ENCODE measurements at regions not wholly inside any gene's neighbourhood (a gene's known extent, or its start where the extent isn't known, plus 50 kb on each side); places are given as distances from the start of the nearest gene placed in this dataset.

GRCh38 chr10:64081947-64082482 lies 560.8 kb downstream of the REEP3 start:
- H3K9me3 Mint-ChIP-seq (ENCODE audit: low read depth, unreplicated experiment) = no peaks in the 10 kb centered on the region
- no peaks in the 10 kb centered on the region for H3K4me1 Mint-ChIP-seq (ENCODE audit: low read depth, unreplicated experiment)
- BruUV-seq (replicated peaks) = no TSS peak
- CTCF ChIA-PET = no interaction called here
- no peaks in the 10 kb centered on the region for H3K36me3 Mint-ChIP-seq (ENCODE audit: insufficient read depth, unreplicated experiment)
- intact Hi-C loops (cut with micrococcal nuclease; ENCODE audit: unreplicated experiment) = no loop called here
- no peak overlapping the region for H3K4me3 Mint-ChIP-seq (ENCODE audit: low read depth, unreplicated experiment)
- H3K27me3 Mint-ChIP-seq (ENCODE audit: unreplicated experiment) = no peaks in the 10 kb centered on the region
- no peak overlapping the region for H3K27ac Mint-ChIP-seq (ENCODE audit: unreplicated experiment)
- DNase-seq = no peak
- TF ChIP-seq CTCF (IDR thresholded peaks at IDR 0.05; ENCODE audit: unreplicated experiment) = no peak

DNA sequence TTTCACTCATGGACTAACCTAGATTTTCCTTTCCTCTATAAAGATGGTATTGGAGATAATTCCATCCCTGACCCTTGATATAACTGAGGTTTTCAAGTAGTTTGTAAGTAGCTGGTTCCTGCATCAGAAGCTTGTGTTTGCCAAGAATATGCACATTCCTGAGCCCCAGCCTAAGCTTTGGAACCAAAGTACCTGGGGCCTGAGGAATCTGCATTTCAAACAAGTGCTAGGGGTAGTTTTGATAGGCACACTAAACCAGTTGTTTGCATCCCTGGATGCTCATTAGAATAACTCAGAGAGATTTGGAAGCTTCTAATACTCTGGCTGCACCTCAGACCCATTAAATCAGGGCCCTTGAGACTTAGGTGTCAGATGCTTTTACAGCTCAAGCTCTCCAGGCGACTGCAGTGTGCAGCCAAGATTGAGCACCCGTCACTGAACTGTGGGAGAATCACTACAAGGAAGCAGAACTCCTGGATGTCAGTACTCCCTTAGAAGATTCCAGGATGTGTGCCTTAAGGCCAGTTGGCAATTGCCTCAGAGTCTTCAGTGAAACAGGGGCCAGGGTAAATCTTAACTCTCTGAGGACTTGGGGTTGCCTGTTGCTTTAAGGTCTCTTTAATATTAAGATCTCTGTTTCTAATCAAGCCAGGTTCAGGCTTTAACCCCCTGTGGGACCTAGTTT lies 565.0 kb downstream of the REEP3 start:
- no peak for TF ChIP-seq CTCF (IDR thresholded peaks at IDR 0.05; ENCODE audit: unreplicated experiment)
- no peaks in the 10 kb centered on the region for H3K4me1 Mint-ChIP-seq (ENCODE audit: low read depth, unreplicated experiment)
- no peak overlapping the region for H3K27ac Mint-ChIP-seq (ENCODE audit: unreplicated experiment)
- BruUV-seq (replicated peaks) = no TSS peak
- CTCF ChIA-PET = no interaction called here
- DNase-seq = no peak
- H3K36me3 Mint-ChIP-seq (ENCODE audit: insufficient read depth, unreplicated experiment) = no peaks in the 10 kb centered on the region
- H3K27me3 Mint-ChIP-seq (ENCODE audit: unreplicated experiment) = no peaks in the 10 kb centered on the region
- no peaks in the 10 kb centered on the region for H3K9me3 Mint-ChIP-seq (ENCODE audit: low read depth, unreplicated experiment)
- H3K4me3 Mint-ChIP-seq (ENCODE audit: low read depth, unreplicated experiment) = no peak overlapping the region
- intact Hi-C loops (cut with micrococcal nuclease; ENCODE audit: unreplicated experiment) = no loop called here

DNA sequence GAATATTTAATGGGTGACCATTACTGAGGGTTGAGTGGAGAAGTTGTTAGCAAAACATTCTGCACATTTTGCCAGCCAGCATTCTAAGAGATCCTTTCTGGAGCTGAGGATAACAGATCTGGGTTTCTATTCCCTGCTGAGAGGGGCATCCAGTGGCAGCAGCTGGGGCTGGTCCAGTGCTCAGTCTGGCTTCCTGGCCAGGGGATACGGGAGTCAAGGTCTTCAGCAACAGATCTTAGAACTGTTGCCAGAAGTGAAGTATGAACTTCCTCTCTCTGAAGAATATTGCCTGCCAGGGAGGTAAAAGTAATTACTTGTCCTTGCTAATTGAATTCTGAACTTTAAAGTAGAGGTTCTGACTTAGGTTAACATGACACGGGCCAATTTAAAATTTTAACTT lies 568.4 kb downstream of the REEP3 start:
- Mint-ChIP-seq H3K9me3 (ENCODE audit: low read depth, unreplicated experiment) (no peaks in the 10 kb centered on the region), H3K27me3 (ENCODE audit: unreplicated experiment) (no peaks in the 10 kb centered on the region)
- intact Hi-C loops (cut with micrococcal nuclease; ENCODE audit: unreplicated experiment) = loop anchor here (10.0 kb wide), 1 partner anchor 885 kb away; no protein-coding TSS in a partner anchor

GRCh38 chr10:64090865-64091264 lies 569.7 kb downstream of the REEP3 start:
- CTCF ChIA-PET = interaction anchor here (0.5 kb wide), 2 partner anchors 21 to 36 kb away, joined by 3 to 5 read pairs; no protein-coding TSS in a partner anchor
- Mint-ChIP-seq H3K4me1 (ENCODE audit: low read depth, unreplicated experiment) (peaks cover 8% of the 10 kb centered on the region), H3K4me3 (ENCODE audit: low read depth, unreplicated experiment) (no peak overlapping the region), H3K9me3 (ENCODE audit: low read depth, unreplicated experiment) (no peaks in the 10 kb centered on the region), H3K27me3 (ENCODE audit: unreplicated experiment) (no peaks in the 10 kb centered on the region), H3K27ac (ENCODE audit: unreplicated experiment) (no peak overlapping the region), H3K36me3 (ENCODE audit: insufficient read depth, unreplicated experiment) (no peaks in the 10 kb centered on the region)
- TF ChIP-seq CTCF (IDR thresholded peaks at IDR 0.05; ENCODE audit: unreplicated experiment) = no peak
- no peak for DNase-seq
- intact Hi-C loops (cut with micrococcal nuclease; ENCODE audit: unreplicated experiment) = loop anchor here (10.0 kb wide), 1 partner anchor 884 kb away; no protein-coding TSS in a partner anchor
- BruUV-seq (replicated peaks) = no TSS peak

More for the DNA sequence above, 568.4 kb downstream of the REEP3 start:
- no TSS peak for BruUV-seq (replicated peaks)
- Mint-ChIP-seq H3K4me1 (ENCODE audit: low read depth, unreplicated experiment) (peaks cover 8% of the 10 kb centered on the region), H3K4me3 (ENCODE audit: low read depth, unreplicated experiment) (no peak overlapping the region), H3K36me3 (ENCODE audit: insufficient read depth, unreplicated experiment) (no peaks in the 10 kb centered on the region), H3K27ac (ENCODE audit: unreplicated experiment) (no peak overlapping the region)
- CTCF ChIA-PET = interaction anchor here (0.5 to 0.7 kb wide), 3 partner anchors 25 to 1402 kb away, joined by 4 to 5 read pairs (median 4); no protein-coding TSS in a partner anchor
- TF ChIP-seq CTCF (IDR thresholded peaks at IDR 0.05; ENCODE audit: unreplicated experiment) = no peak
- no peak for DNase-seq
